ENCODE measurements at regions not wholly inside any gene's neighbourhood (a gene's known extent, or its start where the extent isn't known, plus 50 kb on each side); places are given as distances from the start of the nearest gene placed in this dataset.

- no peak overlapping the region for H4K5ac ChIP-seq (ENCODE audit: insufficient read length, low read depth, low read length)
- ChIA-PET CTCF (ENCODE audit: partially characterized antibody) (no interaction called here), POLR2A (ENCODE audit: partially characterized antibody) (no interaction called here)
- H3K18ac ChIP-seq (ENCODE audit: extremely low read depth, low read length): 0 out of 2 replicates have a peak overlapping the region, but pooled peaks have one; percentile 49
- no peak overlapping the region for H2BK15ac ChIP-seq (ENCODE audit: low read length)
- H4K20me1 ChIP-seq (replicated peaks in 1 of 2; ENCODE audit: control insufficient read depth in 1 of 2, insufficient read depth in 2 of 2, low read length in 2 of 2): no peaks in the 10 kb centered on the region
- H3K56ac ChIP-seq (replicated peaks; ENCODE audit: insufficient read length, low read depth, low read length): no peak overlapping the region
- H2BK20ac ChIP-seq (ENCODE audit: low read length): no peak overlapping the region
- H3K9me3 ChIP-seq (ENCODE audit: insufficient read depth in 2 of 2, low read depth in 1 of 2, low read length in 1 of 2): peaks cover 0 to 2% of the 10 kb centered on the region in 2 experiments; a peak in 1 of 4 replicates
- no peaks in the 10 kb centered on the region for H3K79me2 ChIP-seq (ENCODE audit: control insufficient read depth in 1 of 2, insufficient read depth in 2 of 2, low read length in 2 of 2)
- peaks cover 0 to 6% (median 5%) of the 10 kb centered on the region in 4 experiments; a peak in 4 of 7 replicates for H3K4me1 ChIP-seq (replicated peaks in 1 of 4; ENCODE audit: control insufficient read depth in 3 of 4, insufficient read depth in 4 of 4, low read length in 3 of 4)
- no peak overlapping the region for H2BK5ac ChIP-seq (ENCODE audit: low read depth, low read length)
- H2BK120ac ChIP-seq (replicated peaks; ENCODE audit: low read depth, low read length): no peak overlapping the region
- H3K27ac ChIP-seq (ENCODE audit: low read depth, low read length): no peak overlapping the region
- no peak overlapping the region for H4K8ac ChIP-seq (ENCODE audit: extremely low read depth, insufficient read depth, low read length)
- no peak for TF ChIP-seq JUN (IDR thresholded peaks at IDR 0.05; ENCODE audit: low read depth, low read length)
- no peak for TF ChIP-seq RFX5 (IDR thresholded peaks at IDR 0.05; ENCODE audit: borderline replicate concordance, low read depth, low read length)
- TF ChIP-seq JUND (IDR thresholded peaks at IDR 0.05; ENCODE audit: low read length): no peak
- no peak for TF ChIP-seq CBX5 (IDR thresholded peaks at IDR 0.05; ENCODE audit: low read depth, low read length)
- TF ChIP-seq MAFK (IDR thresholded peaks at IDR 0.05; ENCODE audit: low read depth, low read length): no peak
- TF ChIP-seq EGR1 (IDR thresholded peaks at IDR 0.05; ENCODE audit: borderline replicate concordance, low read depth, low read length): no peak
- TF ChIP-seq SIRT6 (IDR thresholded peaks at IDR 0.05; ENCODE audit: low read length): no peak
- TF ChIP-seq TAF7 (optimal IDR thresholded peaks at IDR 0.05; ENCODE audit: borderline replicate concordance, low read depth, low read length): no peak
- TF ChIP-seq TCF12 (IDR thresholded peaks at IDR 0.05; ENCODE audit: low read depth, low read length): no peak
- no peak for TF ChIP-seq USF2 (IDR thresholded peaks at IDR 0.05; ENCODE audit: low read length)
- no peak for TF ChIP-seq ATF3 (IDR thresholded peaks at IDR 0.05; ENCODE audit: insufficient read depth, low read depth, low read length)
- H3K4me2 ChIP-seq (ENCODE audit: insufficient read depth in 1 of 2, low read depth in 2 of 2, low read length in 2 of 2): no peak overlapping the region
- no peaks in the 10 kb centered on the region for H3K27me3 ChIP-seq (replicated peaks in 1 of 4; ENCODE audit: control insufficient read depth in 3 of 4, extremely low read depth in 1 of 4, insufficient read depth in 3 of 4, low read length in 3 of 4)
- no peak overlapping the region for H2AK5ac ChIP-seq (ENCODE audit: low read depth, low read length)
- FAIRE-seq (no peak), DNase-seq (ENCODE audit: low read depth in 1 of 2, low spot score in 2 of 2) (no peak)
- H2BK12ac ChIP-seq (ENCODE audit: low read depth, low read length): no peak overlapping the region
- 91% methylated on average over 4 of the region's 4 CpGs; no CpG with 5 or more reads in 1 of the 2 experiments for WGBS, 2 experiments (ENCODE audit: extremely low coverage in 1 of 2, insufficient coverage in 1 of 2, insufficient read length in 1 of 2, insufficient replicate concordance in 2 of 2, low coverage in 1 of 2, low lambda C conversion rate in 2 of 2, missing lambda C conversion rate in 1 of 2)
- H3K23ac ChIP-seq (ENCODE audit: insufficient read length): no peak overlapping the region
- no peak overlapping the region for H4K91ac ChIP-seq (replicated peaks; ENCODE audit: insufficient read length, low read length)
- H3K4me3 ChIP-seq (ENCODE audit: extremely low read depth in 1 of 4, insufficient read depth in 2 of 4, low read depth in 3 of 4, low read length in 4 of 4): no peak overlapping the region
- H3K14ac ChIP-seq (ENCODE audit: insufficient read length): no peak overlapping the region
- no peaks in the 10 kb centered on the region for H3K79me1 ChIP-seq (ENCODE audit: low read depth, low read length)
- H3K23me2 ChIP-seq (ENCODE audit: low read depth, low read length): no peaks in the 10 kb centered on the region
- H2AFZ ChIP-seq (ENCODE audit: low read length): 0 out of 2 replicates have a peak overlapping the region, but pooled peaks have one; percentile 11
- H3K36me3 ChIP-seq (ENCODE audit: control insufficient read depth in 2 of 4, insufficient read depth in 4 of 4, low read length in 3 of 4): no peaks in the 10 kb centered on the region
- H3K9ac ChIP-seq (replicated peaks in 1 of 4; ENCODE audit: extremely low read depth in 1 of 4, low read depth in 3 of 4, low read length in 3 of 4): no peak overlapping the region
- no peak overlapping the region for H3K4ac ChIP-seq (replicated peaks; ENCODE audit: insufficient read length, low read depth, low read length)
These were observed 763.1 kb downstream of the TAF11L14 start for GRCh38 chr5:18397371-18397770.

All from H1 (cell line).